ENCODE measurements at regions not wholly inside any gene's neighbourhood (a gene's known extent, or its start where the extent isn't known, plus 50 kb on each side); places are given as distances from the start of the nearest gene placed in this dataset.

GRCh38 chr2:37771600-37772088 is 100.2 kb upstream of the CDC42EP3 start:
- H3K4me3 ChIP-seq, result no peak overlapping the region
- FAIRE-seq, result no peak
- ATAC-seq, result no peak
- DNase-seq (ENCODE audit: low read depth in 1 of 2, low spot score in 1 of 2), result no peak
- POLR2A ChIA-PET, result interaction anchor here (1.1 kb wide), 1 partner anchor 99 kb away, joined by 3 read pairs; no protein-coding TSS in a partner anchor
- 0 out of 3 replicates have a peak overlapping the region, but pooled peaks have one; percentile 4 for H3K4me2 ChIP-seq
- WGBS (ENCODE audit: missing lambda C conversion rate), result 57% methylated on average over 3 of the region's 3 CpGs
- CTCF ChIA-PET, result interaction anchor here (1.1 to 3.4 kb wide), 5 partner anchors 11 to 356 kb away, joined by 3 to 11 read pairs (median 4); no protein-coding TSS in a partner anchor
- peaks cover 62% of the 10 kb centered on the region for H3K4me1 ChIP-seq
- TF ChIP-seq NPAS2 (CRISPR knock-in tag; IDR thresholded peaks at IDR 0.05; ENCODE audit: borderline replicate concordance) (no peak), NFE2L2 (conservative IDR thresholded peaks at IDR 0.05; ENCODE audit: low read length) (no peak), POLR2A (IDR thresholded peaks at IDR 0.05; ENCODE audit: low read length) (no peak), PBX3 (IDR thresholded peaks at IDR 0.05) (no peak), NR3C1 (IDR thresholded peaks at IDR 0.05) (no peak), EHMT2 (IDR thresholded peaks at IDR 0.05; ENCODE audit: low read depth) (no peak), RNF2 (IDR thresholded peaks at IDR 0.05; ENCODE audit: borderline replicate concordance, low read depth) (no peak), ZFP36 (IDR thresholded peaks at IDR 0.05; ENCODE audit: borderline replicate concordance, partially characterized antibody) (no peak)
- TF ChIP-seq, protein P1, sequence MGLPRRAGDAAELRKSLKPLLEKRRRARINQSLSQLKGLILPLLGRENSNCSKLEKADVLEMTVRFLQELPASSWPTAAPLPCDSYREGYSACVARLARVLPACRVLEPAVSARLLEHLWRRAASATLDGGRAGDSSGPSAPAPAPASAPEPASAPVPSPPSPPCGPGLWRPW (IDR thresholded peaks at IDR 0.05), result no peak
- TF ChIP-seq, protein P2, sequence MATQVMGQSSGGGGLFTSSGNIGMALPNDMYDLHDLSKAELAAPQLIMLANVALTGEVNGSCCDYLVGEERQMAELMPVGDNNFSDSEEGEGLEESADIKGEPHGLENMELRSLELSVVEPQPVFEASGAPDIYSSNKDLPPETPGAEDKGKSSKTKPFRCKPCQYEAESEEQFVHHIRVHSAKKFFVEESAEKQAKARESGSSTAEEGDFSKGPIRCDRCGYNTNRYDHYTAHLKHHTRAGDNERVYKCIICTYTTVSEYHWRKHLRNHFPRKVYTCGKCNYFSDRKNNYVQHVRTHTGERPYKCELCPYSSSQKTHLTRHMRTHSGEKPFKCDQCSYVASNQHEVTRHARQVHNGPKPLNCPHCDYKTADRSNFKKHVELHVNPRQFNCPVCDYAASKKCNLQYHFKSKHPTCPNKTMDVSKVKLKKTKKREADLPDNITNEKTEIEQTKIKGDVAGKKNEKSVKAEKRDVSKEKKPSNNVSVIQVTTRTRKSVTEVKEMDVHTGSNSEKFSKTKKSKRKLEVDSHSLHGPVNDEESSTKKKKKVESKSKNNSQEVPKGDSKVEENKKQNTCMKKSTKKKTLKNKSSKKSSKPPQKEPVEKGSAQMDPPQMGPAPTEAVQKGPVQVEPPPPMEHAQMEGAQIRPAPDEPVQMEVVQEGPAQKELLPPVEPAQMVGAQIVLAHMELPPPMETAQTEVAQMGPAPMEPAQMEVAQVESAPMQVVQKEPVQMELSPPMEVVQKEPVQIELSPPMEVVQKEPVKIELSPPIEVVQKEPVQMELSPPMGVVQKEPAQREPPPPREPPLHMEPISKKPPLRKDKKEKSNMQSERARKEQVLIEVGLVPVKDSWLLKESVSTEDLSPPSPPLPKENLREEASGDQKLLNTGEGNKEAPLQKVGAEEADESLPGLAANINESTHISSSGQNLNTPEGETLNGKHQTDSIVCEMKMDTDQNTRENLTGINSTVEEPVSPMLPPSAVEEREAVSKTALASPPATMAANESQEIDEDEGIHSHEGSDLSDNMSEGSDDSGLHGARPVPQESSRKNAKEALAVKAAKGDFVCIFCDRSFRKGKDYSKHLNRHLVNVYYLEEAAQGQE (IDR thresholded peaks at IDR 0.05), result no peak
- no peaks in the 10 kb centered on the region for H3K9me3 ChIP-seq
- H3K27ac ChIP-seq, result peak overlapping the region; percentile 58 to 73

DNA sequence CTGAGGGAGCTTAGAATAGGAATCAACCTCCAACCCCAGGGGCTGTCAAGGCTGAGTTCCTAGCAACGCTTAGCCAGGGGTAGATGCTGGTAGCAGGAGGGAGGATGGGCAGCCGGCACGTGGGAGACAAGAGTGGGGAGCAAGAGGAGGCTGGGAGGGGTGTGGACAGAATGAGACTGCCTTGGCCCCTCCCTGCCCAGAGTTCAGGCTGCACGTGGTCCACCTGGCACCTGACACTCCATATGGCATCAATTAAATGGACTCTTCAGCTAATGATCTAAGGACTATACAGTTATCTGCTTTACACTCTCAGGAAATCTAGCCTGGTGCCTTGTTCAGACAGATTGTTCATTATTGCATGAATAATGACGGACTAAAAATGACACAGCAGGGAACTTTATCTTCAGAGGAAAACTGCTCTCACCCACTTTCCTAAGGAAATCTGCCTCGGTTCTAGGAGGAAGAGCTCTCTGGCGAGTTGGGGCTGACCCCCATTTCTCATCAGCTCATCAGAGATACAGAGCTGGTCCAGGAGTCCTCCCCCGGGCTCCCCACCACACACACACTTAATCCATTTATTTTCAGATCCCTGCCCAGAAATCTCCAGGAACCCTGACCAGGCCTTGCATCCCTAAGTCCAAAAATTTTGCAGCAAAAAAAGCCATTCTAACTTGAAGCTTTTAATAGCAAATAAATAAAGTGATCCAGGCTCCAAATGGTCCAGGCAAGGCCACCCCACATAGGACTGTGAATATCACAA is 102.1 kb upstream of the CDC42EP3 start:
- DNase-seq (ENCODE audit: low read depth in 1 of 2, low spot score in 1 of 2) (no peak), FAIRE-seq (no peak), ATAC-seq (no peak)
- CTCF ChIA-PET, result interaction anchor here (1.9 kb wide), 1 partner anchor 101 kb away, joined by 5 read pairs; no protein-coding TSS in a partner anchor
- Histone ChIP-seq H3K4me1 (peaks cover 50% of the 10 kb centered on the region), H3K9me3 (no peaks in the 10 kb centered on the region), H3K27ac (peak overlapping the region in 1 of 2 experiments; percentile 73; a peak in 4 of 6 replicates), H3K4me2 (no peak overlapping the region), H3K4me3 (no peak overlapping the region)
- 85% methylated on average over 8 of the region's 8 CpGs for WGBS (ENCODE audit: missing lambda C conversion rate)
- POLR2A ChIA-PET, result no interaction called here
- TF ChIP-seq CBX8 (IDR thresholded peaks at IDR 0.05) (no peak), CBX2 (IDR thresholded peaks at IDR 0.05; ENCODE audit: borderline replicate concordance, low read depth) (no peak), CEBPB (IDR thresholded peaks at IDR 0.05) (no peak), PBX3 (IDR thresholded peaks at IDR 0.05) (no peak), HOXB5 (CRISPR knock-in tag; IDR thresholded peaks at IDR 0.05) (no peak), PHF8 (IDR thresholded peaks at IDR 0.05; ENCODE audit: borderline replicate concordance, low read depth) (no peak), ELK1 (IDR thresholded peaks at IDR 0.05; ENCODE audit: low read depth, low read length) (no peak), FOXS1 (CRISPR knock-in tag; IDR thresholded peaks at IDR 0.05) (no peak), KDM5A (IDR thresholded peaks at IDR 0.05) (no peak), CHD4 (IDR thresholded peaks at IDR 0.05; ENCODE audit: borderline replicate concordance) (no peak)
- TF ChIP-seq, protein P2 (IDR thresholded peaks at IDR 0.05), result no peak
- TF ChIP-seq, protein P3, sequence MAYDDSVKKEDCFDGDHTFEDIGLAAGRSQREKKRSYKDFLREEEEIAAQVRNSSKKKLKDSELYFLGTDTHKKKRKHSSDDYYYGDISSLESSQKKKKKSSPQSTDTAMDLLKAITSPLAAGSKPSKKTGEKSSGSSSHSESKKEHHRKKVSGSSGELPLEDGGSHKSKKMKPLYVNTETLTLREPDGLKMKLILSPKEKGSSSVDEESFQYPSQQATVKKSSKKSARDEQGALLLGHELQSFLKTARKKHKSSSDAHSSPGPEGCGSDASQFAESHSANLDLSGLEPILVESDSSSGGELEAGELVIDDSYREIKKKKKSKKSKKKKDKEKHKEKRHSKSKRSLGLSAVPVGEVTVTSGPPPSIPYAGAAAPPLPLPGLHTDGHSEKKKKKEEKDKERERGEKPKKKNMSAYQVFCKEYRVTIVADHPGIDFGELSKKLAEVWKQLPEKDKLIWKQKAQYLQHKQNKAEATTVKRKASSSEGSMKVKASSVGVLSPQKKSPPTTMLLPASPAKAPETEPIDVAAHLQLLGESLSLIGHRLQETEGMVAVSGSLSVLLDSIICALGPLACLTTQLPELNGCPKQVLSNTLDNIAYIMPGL (CRISPR knock-in tag; IDR thresholded peaks at IDR 0.05; ENCODE audit: borderline replicate concordance), result no peak
- TF ChIP-seq, protein P1 (IDR thresholded peaks at IDR 0.05), result no peak

Data from A549 (cell line).